Sciatic nerve (tissue), 2 donors: ENCODE measurements at regions not wholly inside any gene's neighbourhood (a gene's known extent, or its start where the extent isn't known, plus 50 kb on each side); places are given as distances from the start of the nearest gene placed in this dataset.
"Not testable (repeated sequence)": the region's sequence is repeated elsewhere in the genome, so short reads cannot be mapped to it uniquely, and the experiment has no call there.

Experiments
- ATAC-seq: fragments of 200-7000 bp; cut with Tn5 transposase; one replicate; pipeline ENCODE4 v1.9.1; 2020; ENCODE audit warnings: mild to moderate bottlenecking, moderate library complexity
- DNase-seq: peaks from one replicate; pipeline ENCODE4 v3.0.0-alpha.2; 2020; ENCODE audit warnings: low spot score
- intact Hi-C: fragments of 100-400 bp; cut with DNase I; formaldehyde crosslinking; loops from one replicate; pipeline ENCODE4 v1.14.2; 2022
- donor health status: DM: no; HTN: no; CAD: no.
- donor health status: DM: no; HTN: no; CAD: no.

DNA sequence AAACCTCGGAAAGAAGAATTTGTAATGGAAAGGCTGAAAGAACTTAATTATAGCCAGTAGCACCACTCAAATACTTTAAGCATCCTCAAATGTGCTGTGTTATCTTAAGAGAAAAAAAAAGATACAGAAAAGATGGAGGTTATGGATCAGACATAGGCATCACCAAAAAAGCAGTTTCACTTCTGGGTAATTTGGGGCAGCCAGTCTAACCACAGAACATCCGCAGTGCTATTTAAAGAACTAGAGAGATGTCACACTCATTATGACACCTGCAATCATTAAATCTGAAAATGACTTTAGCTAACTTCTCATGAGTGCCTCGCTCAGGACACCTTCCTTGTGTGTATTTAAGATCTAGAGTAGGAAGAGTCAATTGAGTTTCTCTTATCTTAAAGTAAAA is 211.8 kb downstream of the RBM26 start:
- no peak for DNase-seq
- intact Hi-C loops: no loop called here
- ATAC-seq: no peak

DNA sequence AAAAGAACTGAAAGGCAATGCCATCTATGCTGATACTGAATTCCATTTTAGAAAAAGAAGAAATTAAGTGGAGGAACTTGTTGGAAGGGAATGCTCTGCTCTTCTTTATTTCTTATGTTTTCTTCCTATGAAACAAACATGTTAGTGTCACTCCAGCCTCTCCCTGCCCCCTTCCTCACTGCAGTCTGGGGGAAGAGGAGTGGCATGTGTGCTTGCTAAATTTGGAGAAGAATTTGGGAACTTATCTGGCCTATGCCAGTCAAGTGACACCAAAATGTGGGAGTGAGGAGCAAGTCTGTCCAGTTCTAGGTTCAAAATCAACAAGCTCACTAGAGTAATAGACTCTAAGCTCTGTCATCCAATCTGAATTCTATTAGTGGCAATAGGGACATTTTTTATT is 214.6 kb downstream of the RBM26 start:
- no peak for DNase-seq
- no peak for ATAC-seq
- intact Hi-C loops: no loop called here

DNA sequence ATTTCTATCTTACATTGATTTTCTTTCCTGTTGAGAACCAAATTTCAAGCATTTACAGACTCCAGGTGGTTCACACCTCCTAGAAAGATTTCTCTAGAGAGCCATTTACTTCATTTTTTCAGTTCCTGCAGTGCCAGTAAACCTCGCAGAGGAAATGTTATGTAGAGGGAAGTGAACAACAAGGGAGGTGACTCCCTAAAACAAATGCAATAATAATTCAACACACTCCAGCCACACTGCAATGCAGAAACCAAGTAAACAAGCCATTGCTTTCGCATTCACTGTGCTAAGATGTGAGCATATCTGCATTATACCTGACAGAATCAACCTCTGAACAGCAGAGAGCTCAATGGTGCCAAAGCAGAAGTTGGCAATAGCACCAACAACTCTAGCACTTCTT is 215.1 kb downstream of the RBM26 start:
- DNase-seq: no peak
- intact Hi-C loops: no loop called here
- no peak for ATAC-seq

DNA sequence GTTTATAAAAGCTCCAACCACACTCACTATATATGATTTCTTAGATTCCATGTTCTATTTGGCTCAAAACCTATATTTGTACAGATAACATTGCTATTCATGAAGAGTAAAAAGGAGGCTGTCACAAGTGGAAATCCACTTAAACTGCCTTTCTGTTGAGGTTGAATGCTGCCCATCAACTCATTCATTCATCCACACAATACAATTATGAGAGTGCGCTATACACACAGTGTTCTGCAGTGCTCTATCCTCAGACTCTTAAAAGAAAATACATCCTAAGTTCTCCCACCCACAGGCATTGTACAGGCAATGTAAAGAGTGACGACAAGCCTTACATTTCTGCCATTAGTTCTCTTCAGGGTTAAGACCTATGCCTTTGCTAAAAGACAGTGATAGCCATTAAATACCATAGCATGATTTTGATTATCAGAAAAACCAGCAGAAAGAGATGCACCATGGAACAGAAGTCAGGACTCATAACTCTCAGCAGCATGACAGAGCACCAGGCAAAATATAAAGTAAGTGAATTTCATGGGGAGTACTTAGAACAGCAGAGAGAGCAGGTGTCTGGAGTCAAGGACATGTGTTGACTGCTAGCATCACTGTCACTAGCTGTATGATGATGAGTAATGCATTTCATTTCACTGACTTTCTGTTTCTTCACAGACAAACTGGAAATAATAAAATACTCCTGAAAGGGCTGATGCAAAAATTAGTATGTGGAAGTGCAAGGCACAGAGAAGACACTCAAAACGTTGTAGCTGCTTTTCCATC is 218.0 kb downstream of the RBM26 start:
- intact Hi-C loops: no loop called here
- DNase-seq (no peak), ATAC-seq (no peak)

DNA sequence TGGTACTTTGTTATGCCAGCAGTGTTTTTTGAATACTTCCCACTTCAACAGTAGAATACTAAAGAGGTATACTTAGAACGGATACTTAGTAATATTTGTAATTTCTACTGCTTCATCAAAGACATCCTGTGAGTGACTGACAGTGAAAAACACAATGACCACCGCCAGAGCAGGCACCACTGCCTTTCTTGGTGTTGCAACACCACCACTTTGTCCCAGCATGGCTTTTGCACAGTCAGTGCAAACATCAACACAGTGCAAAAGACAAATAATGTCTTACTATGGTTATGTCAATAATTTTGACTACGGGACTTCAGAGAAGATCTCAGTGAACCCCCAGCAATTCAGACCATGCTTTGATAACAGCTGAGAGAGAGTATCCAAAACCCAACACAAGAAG is 220.5 kb downstream of the RBM26 start:
- intact Hi-C loops: no loop called here
- DNase-seq: no peak
- ATAC-seq: no peak

DNA sequence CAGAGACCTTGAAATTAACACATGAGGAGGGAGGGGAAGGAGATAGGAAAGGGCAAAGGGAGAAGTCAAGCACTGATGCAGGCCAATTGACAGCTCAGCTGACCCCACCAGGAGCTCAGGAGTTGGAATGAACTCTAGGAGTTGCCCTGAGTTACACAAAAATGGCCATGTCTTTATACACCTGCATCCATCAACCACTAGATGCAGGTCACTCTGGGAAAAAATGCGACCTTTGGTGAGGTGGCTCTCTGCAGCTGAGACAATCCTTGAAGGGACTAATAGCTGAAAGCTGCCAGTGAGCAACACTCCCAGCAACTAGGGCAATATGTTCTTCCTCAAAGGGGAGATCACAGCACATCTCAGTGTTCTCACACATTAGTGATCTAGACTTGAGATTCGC is 222.8 kb downstream of the RBM26 start:
- intact Hi-C loops: no loop called here

DNA sequence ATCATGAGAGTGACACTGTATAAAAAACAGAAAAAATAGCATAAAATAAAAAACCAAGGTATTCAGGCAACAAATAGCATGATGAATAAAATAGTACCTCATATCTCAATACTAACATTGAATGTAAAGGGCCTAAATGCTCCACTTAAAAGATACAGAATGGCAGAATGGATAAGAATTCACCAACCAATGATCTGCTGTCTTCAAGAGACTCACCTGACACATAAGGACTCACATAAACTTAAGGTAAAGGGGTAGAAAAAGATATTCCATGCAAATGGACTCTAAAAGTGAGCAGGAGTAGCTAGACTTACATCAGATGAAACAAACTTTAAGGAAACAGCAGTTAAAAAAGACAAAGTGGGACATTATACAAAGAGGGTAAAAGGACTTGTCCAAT is 232.4 kb downstream of the RBM26 start:
- intact Hi-C loops, ATAC-seq: not testable (repeated sequence)

More for the DNA sequence above, 222.8 kb downstream of the RBM26 start:
- no peak for ATAC-seq
- DNase-seq: no peak

DNA sequence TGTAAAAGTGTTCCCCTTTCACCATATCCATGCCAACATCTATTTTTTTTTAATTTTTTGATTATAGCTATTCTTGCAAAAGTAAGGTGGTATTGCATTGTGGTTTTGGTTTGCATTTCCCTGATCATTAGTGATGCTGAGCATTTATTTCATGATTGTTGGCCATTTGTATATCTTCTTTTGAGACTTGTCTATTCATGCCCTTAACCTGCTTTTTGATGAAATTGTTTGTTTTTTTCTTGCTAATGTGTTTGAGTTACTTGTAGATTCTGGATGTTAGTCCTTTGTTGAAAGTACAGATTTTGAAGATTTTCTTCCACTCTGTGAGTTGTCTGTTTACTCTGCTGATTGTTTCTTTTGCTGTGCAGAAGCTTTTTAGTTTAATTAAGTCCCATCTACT is 233.1 kb downstream of the RBM26 start:
- intact Hi-C loops, DNase-seq, ATAC-seq: not testable (repeated sequence)

More for the DNA sequence above, 232.4 kb downstream of the RBM26 start:
- not testable (repeated sequence) for DNase-seq

DNA sequence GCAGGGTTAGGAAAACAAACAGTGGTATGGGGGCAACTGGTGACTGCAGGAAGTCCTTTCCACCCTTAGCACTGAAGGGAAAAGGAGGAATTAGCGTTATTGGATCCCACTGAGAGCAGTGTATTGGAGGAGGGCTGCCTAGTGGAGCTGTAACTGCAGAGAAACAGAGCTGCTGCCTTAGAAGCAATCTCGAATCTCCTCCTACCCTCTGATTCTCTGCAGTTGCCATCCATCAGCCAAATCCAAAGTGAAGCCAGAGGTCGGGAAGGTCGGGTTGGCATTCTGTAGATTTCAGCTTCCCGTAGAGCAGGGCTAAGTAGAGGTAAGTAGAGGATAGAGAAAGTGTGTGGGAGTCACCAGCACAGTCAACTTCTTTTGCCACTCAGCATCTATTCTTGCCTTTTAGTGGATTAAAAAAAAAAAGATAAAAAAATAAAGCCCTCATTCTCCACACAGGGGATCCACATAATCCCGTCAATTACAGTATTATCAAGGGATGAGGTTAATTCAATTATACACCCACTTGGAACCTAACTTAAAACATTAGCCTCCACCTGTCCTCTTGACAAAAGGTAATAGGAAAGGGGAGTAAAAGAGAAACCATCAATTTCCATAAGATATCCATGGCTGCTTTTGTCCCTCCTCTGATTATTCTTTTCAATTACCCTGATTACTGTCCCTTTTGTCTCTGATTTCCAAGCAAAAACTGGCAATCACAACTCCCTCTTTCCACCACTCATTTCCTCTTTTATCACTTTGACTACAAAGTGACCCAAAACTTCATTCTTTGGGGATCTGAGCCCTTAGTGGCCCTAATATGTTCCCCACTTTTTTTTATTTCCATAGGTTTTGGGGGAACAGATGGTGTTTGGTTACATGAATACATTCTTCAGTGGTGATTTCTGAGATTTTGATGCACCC is 234.7 kb downstream of the RBM26 start:
- intact Hi-C loops: no loop called here
- ATAC-seq: no peak
- DNase-seq: no peak

DNA sequence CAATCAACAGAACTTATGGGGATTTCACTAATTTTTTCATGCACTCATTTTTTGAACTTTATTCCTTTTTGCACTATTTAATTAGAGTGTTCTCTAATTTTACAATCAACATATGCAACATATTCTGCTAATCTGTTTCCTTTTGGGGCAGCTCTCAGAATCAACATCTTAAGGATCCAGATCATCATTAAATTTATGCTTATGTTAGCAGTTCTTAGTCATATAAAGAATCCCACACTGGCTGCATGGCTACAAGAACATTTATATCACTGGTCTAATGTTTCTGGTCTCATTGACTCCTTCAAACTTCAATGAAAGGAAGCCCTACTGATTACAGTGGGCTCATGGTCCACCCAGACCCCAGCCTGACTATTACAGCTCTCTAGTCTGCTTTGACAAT is 245.2 kb downstream of the RBM26 start:
- ATAC-seq: no peak
- DNase-seq: no peak
- intact Hi-C loops: no loop called here

DNA sequence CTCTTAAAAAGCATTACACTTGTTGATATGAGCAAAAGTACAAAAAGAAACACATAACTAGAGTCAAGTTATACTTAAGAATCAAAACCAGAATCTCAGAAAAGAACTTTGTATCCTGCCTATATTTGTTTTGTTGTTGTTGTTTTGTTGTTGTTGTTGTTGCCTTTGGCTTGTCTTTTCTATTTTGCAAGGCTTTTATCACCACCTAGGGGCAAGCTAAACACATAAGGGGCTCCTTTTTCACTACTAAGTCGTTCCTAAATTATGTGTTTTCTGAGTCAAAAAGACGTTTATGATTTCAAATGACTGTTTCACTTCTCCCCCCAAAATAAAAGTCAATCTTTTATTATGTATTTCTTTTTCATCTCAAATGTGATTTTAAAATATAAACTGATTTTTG is 250.2 kb downstream of the RBM26 start:
- DNase-seq: no peak
- ATAC-seq: no peak
- intact Hi-C loops: no loop called here

DNA sequence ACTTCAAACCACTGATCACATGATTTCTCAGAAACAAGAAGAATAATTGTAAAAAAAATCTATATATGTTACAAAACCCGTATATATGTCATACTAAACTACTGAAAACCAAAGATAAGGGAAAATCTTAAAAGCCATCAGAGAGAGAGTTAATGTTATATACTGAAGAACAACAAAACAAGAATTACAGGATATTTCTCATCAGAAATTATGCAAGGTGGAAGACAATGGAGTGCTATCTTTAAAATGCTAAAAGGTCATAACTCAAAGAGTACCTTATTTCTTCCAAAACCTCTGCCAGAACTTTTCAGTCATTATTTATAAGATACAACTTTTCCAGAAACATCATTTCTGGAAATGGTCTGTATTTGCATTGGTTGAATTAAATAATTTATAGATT is 256.8 kb downstream of the RBM26 start:
- intact Hi-C loops: no loop called here

DNA sequence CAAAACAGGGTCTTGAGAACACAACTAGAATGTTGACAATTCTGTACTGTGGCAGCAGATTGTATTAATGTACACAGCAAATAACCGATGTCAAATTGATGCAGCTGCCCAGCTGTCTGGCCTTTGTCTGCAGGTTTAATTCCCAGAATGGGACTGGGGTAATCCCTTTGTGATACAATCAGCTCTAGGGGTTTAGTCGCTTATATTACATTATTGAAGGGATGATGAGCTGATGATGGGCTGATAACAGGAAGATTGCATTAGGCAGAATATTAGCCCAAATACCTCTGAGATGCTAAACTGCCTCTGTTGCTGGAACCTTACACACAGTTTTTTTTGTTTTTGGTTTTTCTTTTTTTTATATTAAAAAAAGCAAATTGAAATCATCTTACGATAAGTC is 265.0 kb downstream of the RBM26 start:
- intact Hi-C loops: no loop called here
- no peak for DNase-seq
- no peak for ATAC-seq

More for the DNA sequence above, 256.8 kb downstream of the RBM26 start:
- DNase-seq (no peak), ATAC-seq (no peak)

DNA sequence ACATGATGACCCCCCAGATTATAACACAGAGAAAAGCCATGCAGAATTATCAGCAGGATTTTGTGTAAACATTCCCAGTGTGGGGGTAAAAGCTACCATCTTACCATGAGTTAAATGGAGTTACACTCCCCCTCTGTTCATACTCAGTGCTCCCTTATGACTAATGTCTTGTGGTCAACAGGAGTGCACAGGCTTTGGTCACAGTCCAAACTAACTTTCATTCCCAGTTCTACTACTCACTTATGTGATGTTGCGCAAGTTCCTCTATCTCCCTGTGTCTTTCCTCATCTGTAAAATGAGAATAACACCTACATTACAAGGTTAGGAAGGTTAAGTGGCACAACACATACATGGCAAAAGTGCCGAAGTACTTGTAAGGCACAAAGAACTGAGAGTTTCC is 277.9 kb downstream of the RBM26 start:
- no peak for DNase-seq
- intact Hi-C loops: no loop called here

DNA sequence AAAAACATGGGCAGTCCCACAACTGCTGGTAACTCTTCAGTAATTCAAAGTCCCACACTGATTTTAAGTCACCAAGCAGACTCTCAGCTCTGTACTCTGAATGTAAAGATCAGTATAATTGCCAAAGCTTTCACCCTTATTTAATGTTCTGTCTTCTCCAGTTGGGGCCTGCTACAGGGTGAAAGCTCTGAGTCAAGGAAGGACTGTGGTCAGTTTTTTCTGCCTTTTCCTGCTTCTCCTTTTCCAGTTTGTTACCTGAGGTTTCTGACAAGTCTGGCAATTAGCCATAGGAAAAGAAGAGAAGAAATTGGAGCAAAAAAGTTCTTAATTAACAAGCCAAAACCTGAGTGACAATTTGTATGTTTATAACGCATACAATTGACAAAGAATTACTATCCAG is 279.3 kb downstream of the RBM26 start:
- no peak for DNase-seq
- intact Hi-C loops: no loop called here
- no peak for ATAC-seq

More for the DNA sequence above, 277.9 kb downstream of the RBM26 start:
- peak; percentile 90 for ATAC-seq

DNA sequence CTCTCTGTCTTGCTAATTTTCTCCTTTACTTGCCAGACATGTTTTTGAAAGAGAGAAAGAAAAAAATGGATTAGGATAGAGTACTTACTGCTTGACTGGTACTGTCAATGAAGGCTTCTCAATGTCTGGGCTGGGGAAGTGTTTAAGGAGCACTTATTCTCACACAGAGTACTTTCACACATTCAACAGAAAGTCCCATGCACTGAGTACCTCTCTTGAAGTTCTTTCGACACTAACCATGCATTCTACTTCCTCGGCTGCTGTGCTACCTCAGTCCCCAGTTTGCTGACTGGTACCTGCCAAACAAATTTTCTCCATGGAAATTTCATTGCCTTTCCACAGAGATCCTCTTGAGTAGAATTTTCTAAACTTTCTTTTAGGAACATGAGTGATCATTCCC is 281.9 kb downstream of the RBM26 start:
- ATAC-seq (no peak), DNase-seq (no peak)
- intact Hi-C loops: no loop called here

DNA sequence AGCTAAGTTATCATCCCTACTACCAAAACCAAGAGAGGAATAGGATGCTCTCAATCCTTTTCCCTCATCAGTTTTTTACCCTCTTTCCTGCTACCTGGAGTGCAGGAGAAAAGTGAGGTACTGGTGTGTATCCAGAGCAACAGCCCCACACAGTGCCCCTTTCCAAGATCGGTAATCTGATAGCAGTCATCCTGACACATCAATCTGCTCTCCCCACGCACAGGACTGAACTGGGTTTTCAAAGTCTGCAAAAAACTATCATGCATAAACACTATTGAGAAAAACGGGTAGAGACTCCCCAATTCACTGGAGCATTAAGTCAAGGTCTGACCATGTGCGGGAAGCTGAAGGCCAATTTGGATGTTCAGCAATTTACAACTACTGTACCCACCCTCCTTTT is 284.8 kb downstream of the RBM26 start:
- intact Hi-C loops: no loop called here
- DNase-seq (no peak), ATAC-seq (no peak)

DNA sequence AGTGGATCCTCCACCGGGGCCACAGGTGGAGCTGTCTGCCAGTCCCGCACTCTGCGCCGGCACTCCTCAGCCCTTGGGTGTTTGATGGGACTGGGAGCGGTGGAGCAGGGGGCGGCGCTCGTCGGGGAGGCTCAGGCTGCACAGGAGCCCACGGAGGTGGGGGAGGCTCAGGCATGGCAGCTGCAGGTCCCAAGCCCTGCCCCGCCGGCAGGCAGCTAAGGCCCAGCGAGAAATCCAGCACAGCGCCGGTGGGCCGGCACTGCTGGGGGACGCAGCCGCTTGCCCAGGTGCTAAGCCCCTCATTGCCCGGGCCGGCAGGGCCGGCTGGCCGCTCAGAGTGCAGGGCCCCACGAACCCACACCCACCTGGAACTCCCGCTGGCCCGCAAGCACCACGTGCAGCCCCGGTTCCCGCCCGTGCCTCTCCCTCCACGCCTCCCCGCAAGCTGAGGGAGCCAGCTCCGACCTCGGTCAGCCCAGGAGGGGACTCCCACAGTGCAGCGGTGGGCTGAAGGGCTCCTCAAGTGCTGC is 286.4 kb downstream of the RBM26 start:
- no peak for DNase-seq
- ATAC-seq: no peak
- intact Hi-C loops: no loop called here

DNA sequence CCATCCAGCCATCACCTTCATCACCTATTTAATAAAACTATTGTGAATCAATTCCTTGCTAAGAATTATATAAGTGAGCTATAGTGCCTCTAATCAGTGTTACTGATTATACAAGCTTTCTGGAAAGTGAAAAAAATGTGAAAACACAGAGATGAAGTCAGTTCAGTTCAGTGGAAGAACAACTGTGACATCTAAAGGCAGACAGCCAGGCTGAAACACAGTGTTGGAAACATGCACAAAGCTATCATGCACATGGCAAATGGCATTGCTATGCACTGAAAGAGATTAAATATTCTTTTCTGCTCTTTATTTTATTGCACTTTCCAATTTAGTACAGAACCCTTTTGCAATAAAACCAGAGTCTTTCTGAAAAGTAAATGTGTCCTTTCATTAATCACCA is 294.0 kb downstream of the RBM26 start:
- intact Hi-C loops: no loop called here
- DNase-seq (no peak), ATAC-seq (no peak)
